Liver (tissue), 8 donors: ENCODE measurements at regions not wholly inside any gene's neighbourhood (a gene's known extent, or its start where the extent isn't known, plus 50 kb on each side); places are given as distances from the start of the nearest gene placed in this dataset.

Experiments used
- DNase-seq: peaks from one replicate; pipeline ENCODE4 v3.0.0-alpha.2; 2017; ENCODE audit warnings: low spot score
- H3K27ac ChIP-seq, 2 donors: one replicate each; pipeline ENCODE4 v1.7.0; 2013; ENCODE audit warnings: inconsistent platforms in 2 of 2, low read length in 2 of 2, control low read depth in 1 of 2, low read depth in 1 of 2, mild to moderate bottlenecking in 1 of 2
- H3K27me3 ChIP-seq, 4 donors: one replicate each; pipeline versions ENCODE4 v1.6.1 to v1.7.0; 2013; ENCODE audit warnings: low read length in 3 of 4, inconsistent platforms in 1 of 4, mild to moderate bottlenecking in 1 of 4, moderate library complexity in 1 of 4; ENCODE audit not compliant: control insufficient read depth in 4 of 4, insufficient read depth in 4 of 4
- H3K36me3 ChIP-seq, 4 donors: one replicate each; pipeline versions ENCODE4 v1.6.1 to v1.7.0; 2013; ENCODE audit warnings: low read length in 3 of 4, mild to moderate bottlenecking in 3 of 4, low read depth in 1 of 4, moderate library complexity in 1 of 4; ENCODE audit not compliant: control insufficient read depth in 4 of 4, insufficient read depth in 3 of 4
- H3K4me1 ChIP-seq, 4 donors: one replicate each; pipeline versions ENCODE4 v1.6.1 to v1.7.0; 2013; ENCODE audit warnings: low read length in 3 of 4, mild to moderate bottlenecking in 3 of 4, moderate library complexity in 1 of 4; ENCODE audit not compliant: control insufficient read depth in 4 of 4, insufficient read depth in 4 of 4
- H3K4me3 ChIP-seq, 3 donors: one replicate each; pipeline versions ENCODE4 v1.6.1 to v1.7.0; 2013; ENCODE audit warnings: low read length in 3 of 3, control low read depth in 1 of 3, low read depth in 1 of 3, mild to moderate bottlenecking in 1 of 3
- H3K9ac ChIP-seq, 2 donors: one replicate each; pipeline ENCODE4 v1.7.0; 2013; ENCODE audit warnings: low read length in 2 of 2, mild to moderate bottlenecking in 2 of 2, moderate library complexity in 2 of 2, control low read depth in 1 of 2, low read depth in 1 of 2
- H3K9me3 ChIP-seq, 4 donors: one replicate each; pipeline versions ENCODE4 v1.6.1 to v1.7.0; 2013; ENCODE audit warnings: low read length in 3 of 4; ENCODE audit not compliant: control insufficient read depth in 4 of 4
- EGR1 ChIP-seq, 2 donors: IDR thresholded peaks; 2 replicates each; pipeline ENCODE4 v1.6.1; 2016 to 2018; ENCODE audit warnings: antibody characterized with exemption in 2 of 2, low read depth in 2 of 2
- FOXA1 ChIP-seq: IDR thresholded peaks from 2 replicates; pipeline ENCODE4 v1.6.1; 2016; ENCODE audit warnings: antibody characterized with exemption
- FOXA2 ChIP-seq: IDR thresholded peaks from 2 replicates; pipeline ENCODE4 v1.6.1; 2016; ENCODE audit warnings: antibody characterized with exemption
- GABPA ChIP-seq, 2 donors: IDR thresholded peaks in 1 of 2; conservative IDR thresholded peaks in 1 of 2; 2 replicates each; pipeline ENCODE4 v1.6.1; 2016; ENCODE audit warnings: antibody characterized with exemption in 2 of 2, mild to moderate bottlenecking in 1 of 2, moderate library complexity in 1 of 2
- HNF4A ChIP-seq, 2 donors: conservative IDR thresholded peaks; 2 replicates each; pipeline ENCODE4 v1.6.1; 2016; ENCODE audit warnings: antibody characterized with exemption in 2 of 2, mild to moderate bottlenecking in 2 of 2
- HNF4G ChIP-seq: IDR thresholded peaks from 2 replicates; pipeline ENCODE4 v1.6.1; 2016; ENCODE audit warnings: antibody characterized with exemption
- JUND ChIP-seq, 2 donors: IDR thresholded peaks; 2 replicates each; pipeline ENCODE4 v1.6.1; 2016; ENCODE audit warnings: antibody characterized with exemption in 2 of 2
- NR2F2 ChIP-seq: IDR thresholded peaks from 2 replicates; pipeline ENCODE4 v1.6.1; 2016; ENCODE audit warnings: antibody characterized with exemption
- RAD21 ChIP-seq, 2 donors: IDR thresholded peaks; 2 replicates each; pipeline ENCODE4 v1.6.1; 2016; ENCODE audit warnings: antibody characterized with exemption in 2 of 2, mild to moderate bottlenecking in 2 of 2
- RXRA ChIP-seq, 2 donors: IDR thresholded peaks; 2 replicates each; pipeline ENCODE4 v1.6.1; 2017 to 2018; ENCODE audit warnings: antibody characterized with exemption in 2 of 2, mild to moderate bottlenecking in 1 of 2
- SP1 ChIP-seq: IDR thresholded peaks from 2 replicates; pipeline ENCODE4 v1.6.1; 2018; ENCODE audit warnings: antibody characterized with exemption, mild to moderate bottlenecking
- TAF1 ChIP-seq: conservative IDR thresholded peaks from 2 replicates; pipeline ENCODE4 v1.6.1; 2016; ENCODE audit warnings: antibody characterized with exemption, mild to moderate bottlenecking
- YY1 ChIP-seq: IDR thresholded peaks from 2 replicates; pipeline ENCODE4 v1.6.1; 2016; ENCODE audit warnings: antibody characterized with exemption, mild to moderate bottlenecking
- WGBS: extraction: QIAGEN DNeasy Blood & Tissue Kit; methylation state at CpG from one replicate; pipeline ENCODE4 v1.1.7; 2013; 5-methylcytosine and 5-hydroxymethylcytosine counted together
- TF ChIP-seq, protein P1 (sequence below): IDR thresholded peaks from 2 replicates; pipeline ENCODE4 v1.6.1; 2016; ENCODE audit warnings: antibody characterized with exemption
- TF ChIP-seq, protein P2 (sequence below): IDR thresholded peaks from 2 replicates; pipeline ENCODE4 v1.6.1; 2016; ENCODE audit warnings: antibody characterized with exemption, mild to moderate bottlenecking
- TF ChIP-seq, protein P3 (sequence below): IDR thresholded peaks from 2 replicates; pipeline ENCODE4 v1.6.1; 2016; ENCODE audit warnings: antibody characterized with exemption
- TF ChIP-seq, protein P4 (sequence below): fragments of 150-350 bp; IDR thresholded peaks from 2 replicates; pipeline ENCODE4 v1.5.1; 2017; ENCODE audit warnings: improper control_type of control experiment, low read depth, low read length; ENCODE audit not compliant: missing input control
- TF ChIP-seq, protein P5 (sequence below): IDR thresholded peaks from 2 replicates; pipeline ENCODE4 v1.6.1; 2016; ENCODE audit warnings: antibody characterized with exemption
- donor health status: healthy.
- donor health status: healthy.
- donor health status: healthy.
- donor health status: healthy.
- donor health status: healthy.

DNA sequence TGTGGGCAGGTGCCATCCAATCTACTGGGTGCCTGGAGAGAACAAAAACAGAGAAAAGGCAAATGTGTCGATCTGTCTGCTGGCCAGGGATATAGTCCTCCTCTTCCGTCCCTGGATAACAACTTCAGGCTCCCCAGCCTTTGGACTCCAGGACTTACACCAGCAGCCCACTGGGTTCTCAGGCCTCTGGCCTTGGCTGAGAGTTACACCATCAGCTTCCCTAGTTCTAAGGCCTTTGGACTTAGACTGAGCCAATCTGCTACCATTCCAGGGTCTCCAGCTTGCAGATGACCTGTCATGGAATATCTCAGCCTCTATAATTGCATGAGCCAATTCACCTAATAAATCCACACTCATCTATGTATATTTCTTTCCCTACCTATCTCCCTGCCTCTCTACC is 460.9 kb upstream of the ADAMTS9 start:
- H3K36me3 ChIP-seq, result no peaks in the 10 kb centered on the region
- TF ChIP-seq FOXA1, result no peak
- TF ChIP-seq JUND (IDR thresholded peaks at IDR 0.05), result no peak
- no peak for TF ChIP-seq YY1
- TF ChIP-seq HNF4A (conservative IDR thresholded peaks at IDR 0.05), result no peak
- TF ChIP-seq EGR1 (IDR thresholded peaks at IDR 0.05; ENCODE audit: low read depth in 2 of 2), result no peak
- TF ChIP-seq, protein P1, sequence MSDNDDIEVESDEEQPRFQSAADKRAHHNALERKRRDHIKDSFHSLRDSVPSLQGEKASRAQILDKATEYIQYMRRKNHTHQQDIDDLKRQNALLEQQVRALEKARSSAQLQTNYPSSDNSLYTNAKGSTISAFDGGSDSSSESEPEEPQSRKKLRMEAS, result no peak
- TF ChIP-seq, protein P2, sequence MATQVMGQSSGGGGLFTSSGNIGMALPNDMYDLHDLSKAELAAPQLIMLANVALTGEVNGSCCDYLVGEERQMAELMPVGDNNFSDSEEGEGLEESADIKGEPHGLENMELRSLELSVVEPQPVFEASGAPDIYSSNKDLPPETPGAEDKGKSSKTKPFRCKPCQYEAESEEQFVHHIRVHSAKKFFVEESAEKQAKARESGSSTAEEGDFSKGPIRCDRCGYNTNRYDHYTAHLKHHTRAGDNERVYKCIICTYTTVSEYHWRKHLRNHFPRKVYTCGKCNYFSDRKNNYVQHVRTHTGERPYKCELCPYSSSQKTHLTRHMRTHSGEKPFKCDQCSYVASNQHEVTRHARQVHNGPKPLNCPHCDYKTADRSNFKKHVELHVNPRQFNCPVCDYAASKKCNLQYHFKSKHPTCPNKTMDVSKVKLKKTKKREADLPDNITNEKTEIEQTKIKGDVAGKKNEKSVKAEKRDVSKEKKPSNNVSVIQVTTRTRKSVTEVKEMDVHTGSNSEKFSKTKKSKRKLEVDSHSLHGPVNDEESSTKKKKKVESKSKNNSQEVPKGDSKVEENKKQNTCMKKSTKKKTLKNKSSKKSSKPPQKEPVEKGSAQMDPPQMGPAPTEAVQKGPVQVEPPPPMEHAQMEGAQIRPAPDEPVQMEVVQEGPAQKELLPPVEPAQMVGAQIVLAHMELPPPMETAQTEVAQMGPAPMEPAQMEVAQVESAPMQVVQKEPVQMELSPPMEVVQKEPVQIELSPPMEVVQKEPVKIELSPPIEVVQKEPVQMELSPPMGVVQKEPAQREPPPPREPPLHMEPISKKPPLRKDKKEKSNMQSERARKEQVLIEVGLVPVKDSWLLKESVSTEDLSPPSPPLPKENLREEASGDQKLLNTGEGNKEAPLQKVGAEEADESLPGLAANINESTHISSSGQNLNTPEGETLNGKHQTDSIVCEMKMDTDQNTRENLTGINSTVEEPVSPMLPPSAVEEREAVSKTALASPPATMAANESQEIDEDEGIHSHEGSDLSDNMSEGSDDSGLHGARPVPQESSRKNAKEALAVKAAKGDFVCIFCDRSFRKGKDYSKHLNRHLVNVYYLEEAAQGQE, result no peak
- TF ChIP-seq RXRA (IDR thresholded peaks at IDR 0.05), result no peak
- TF ChIP-seq, protein P3, sequence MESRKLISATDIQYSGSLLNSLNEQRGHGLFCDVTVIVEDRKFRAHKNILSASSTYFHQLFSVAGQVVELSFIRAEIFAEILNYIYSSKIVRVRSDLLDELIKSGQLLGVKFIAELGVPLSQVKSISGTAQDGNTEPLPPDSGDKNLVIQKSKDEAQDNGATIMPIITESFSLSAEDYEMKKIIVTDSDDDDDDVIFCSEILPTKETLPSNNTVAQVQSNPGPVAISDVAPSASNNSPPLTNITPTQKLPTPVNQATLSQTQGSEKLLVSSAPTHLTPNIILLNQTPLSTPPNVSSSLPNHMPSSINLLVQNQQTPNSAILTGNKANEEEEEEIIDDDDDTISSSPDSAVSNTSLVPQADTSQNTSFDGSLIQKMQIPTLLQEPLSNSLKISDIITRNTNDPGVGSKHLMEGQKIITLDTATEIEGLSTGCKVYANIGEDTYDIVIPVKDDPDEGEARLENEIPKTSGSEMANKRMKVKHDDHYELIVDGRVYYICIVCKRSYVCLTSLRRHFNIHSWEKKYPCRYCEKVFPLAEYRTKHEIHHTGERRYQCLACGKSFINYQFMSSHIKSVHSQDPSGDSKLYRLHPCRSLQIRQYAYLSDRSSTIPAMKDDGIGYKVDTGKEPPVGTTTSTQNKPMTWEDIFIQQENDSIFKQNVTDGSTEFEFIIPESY, result no peak
- no peak for TF ChIP-seq HNF4G
- no peak for TF ChIP-seq TAF1
- TF ChIP-seq, protein P4, sequence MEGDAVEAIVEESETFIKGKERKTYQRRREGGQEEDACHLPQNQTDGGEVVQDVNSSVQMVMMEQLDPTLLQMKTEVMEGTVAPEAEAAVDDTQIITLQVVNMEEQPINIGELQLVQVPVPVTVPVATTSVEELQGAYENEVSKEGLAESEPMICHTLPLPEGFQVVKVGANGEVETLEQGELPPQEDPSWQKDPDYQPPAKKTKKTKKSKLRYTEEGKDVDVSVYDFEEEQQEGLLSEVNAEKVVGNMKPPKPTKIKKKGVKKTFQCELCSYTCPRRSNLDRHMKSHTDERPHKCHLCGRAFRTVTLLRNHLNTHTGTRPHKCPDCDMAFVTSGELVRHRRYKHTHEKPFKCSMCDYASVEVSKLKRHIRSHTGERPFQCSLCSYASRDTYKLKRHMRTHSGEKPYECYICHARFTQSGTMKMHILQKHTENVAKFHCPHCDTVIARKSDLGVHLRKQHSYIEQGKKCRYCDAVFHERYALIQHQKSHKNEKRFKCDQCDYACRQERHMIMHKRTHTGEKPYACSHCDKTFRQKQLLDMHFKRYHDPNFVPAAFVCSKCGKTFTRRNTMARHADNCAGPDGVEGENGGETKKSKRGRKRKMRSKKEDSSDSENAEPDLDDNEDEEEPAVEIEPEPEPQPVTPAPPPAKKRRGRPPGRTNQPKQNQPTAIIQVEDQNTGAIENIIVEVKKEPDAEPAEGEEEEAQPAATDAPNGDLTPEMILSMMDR, result no peak
- no peak for TF ChIP-seq NR2F2
- TF ChIP-seq, protein P5, sequence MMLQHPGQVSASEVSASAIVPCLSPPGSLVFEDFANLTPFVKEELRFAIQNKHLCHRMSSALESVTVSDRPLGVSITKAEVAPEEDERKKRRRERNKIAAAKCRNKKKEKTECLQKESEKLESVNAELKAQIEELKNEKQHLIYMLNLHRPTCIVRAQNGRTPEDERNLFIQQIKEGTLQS, result no peak
- no peak for TF ChIP-seq RAD21 (IDR thresholded peaks at IDR 0.05)
- no peak for TF ChIP-seq FOXA2
- TF ChIP-seq GABPA (IDR thresholded peaks at IDR 0.05 in 1 of 2, conservative IDR thresholded peaks at IDR 0.05 in 1 of 2), result no peak
- no peak for TF ChIP-seq SP1
- no peak overlapping the region for H3K9ac ChIP-seq
- H3K27me3 ChIP-seq, result no peaks in the 10 kb centered on the region
- H3K27ac ChIP-seq, result no peak overlapping the region
- no peaks in the 10 kb centered on the region for H3K4me1 ChIP-seq
- 41% methylated on average over 2 of the region's 2 CpGs for whole genome bisulfite sequencing
- DNase-seq, result no peak
- no peak overlapping the region for H3K4me3 ChIP-seq
- H3K9me3 ChIP-seq, result no peaks in the 10 kb centered on the region

DNA sequence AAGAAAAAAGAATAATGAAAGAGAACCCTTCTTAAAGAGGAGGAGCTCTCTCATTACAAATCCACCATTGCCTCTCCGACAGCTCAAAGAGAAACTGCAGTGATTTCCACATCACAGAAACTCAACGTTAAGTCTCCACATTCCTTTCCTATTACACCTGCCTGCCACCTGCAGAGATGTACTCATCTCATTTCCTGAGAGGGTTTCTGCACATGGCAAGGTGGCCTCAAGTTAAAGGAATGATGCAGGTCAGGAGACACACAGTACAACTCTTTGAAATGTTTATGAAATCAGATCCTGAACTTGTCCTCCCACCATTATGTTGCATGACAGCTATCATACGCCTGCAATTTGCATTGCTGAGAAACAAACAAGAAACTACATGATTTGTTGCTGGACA is 458.4 kb upstream of the ADAMTS9 start:
- 61% methylated on average over 3 of the region's 3 CpGs for WGBS
- Histone ChIP-seq H3K4me1 (no peaks in the 10 kb centered on the region), H3K27ac (no peak overlapping the region), H3K9me3 (no peaks in the 10 kb centered on the region), H3K27me3 (no peaks in the 10 kb centered on the region), H3K36me3 (no peaks in the 10 kb centered on the region), H3K4me3 (no peak overlapping the region), H3K9ac (no peak overlapping the region)
- no peak for TF ChIP-seq NR2F2
- TF ChIP-seq, protein P5, result no peak
- TF ChIP-seq, protein P1, result no peak
- no peak for TF ChIP-seq HNF4G
- no peak for TF ChIP-seq SP1
- TF ChIP-seq TAF1, result no peak
- TF ChIP-seq JUND (IDR thresholded peaks at IDR 0.05), result no peak
- TF ChIP-seq, protein P2, result no peak
- no peak for TF ChIP-seq EGR1 (IDR thresholded peaks at IDR 0.05; ENCODE audit: low read depth in 2 of 2)
- DNase-seq, result no peak
